A673 (cell line): ENCODE measurements at regions not wholly inside any gene's neighbourhood (a gene's known extent, or its start where the extent isn't known, plus 50 kb on each side); places are given as distances from the start of the nearest gene placed in this dataset.
A peak's percentile ranks its signal among the peaks of the same experiment; 100 is the strongest.

ENCODE experiments used
- BruUV-seq: library from RNA; stranded (reverse); fragments of 400-500 nt; replicated peaks from 2 replicates; lab custom pipeline; 2021; lab: Mats Ljungman, UMichigan
- CTCF ChIA-PET: fragments of 300-600 bp; sonication (Branson Sonifier 250); formaldehyde crosslinking; loops from one replicate; lab custom pipeline; 2022; ENCODE audit warnings: antibody characterized with exemption; lab: Charles Lee
- POLR2A ChIA-PET: fragments of 300-600 bp; sonication (Branson Sonifier 250); formaldehyde crosslinking; loops from one replicate; lab custom pipeline; 2022; ENCODE audit warnings: antibody characterized with exemption; ENCODE audit not compliant: low non-redundant PET; lab: Charles Lee
- DNase-seq: peaks from one replicate; pipeline ENCODE4 v3.0.0-alpha.2; 2015; ENCODE audit warnings: low spot score
- H3K27ac ChIP-seq: fragments of 200-600 bp; sonication (generic); 2 replicates; pipeline ENCODE4 v1.5.1; 2016; ENCODE audit warnings: mixed run types, low read depth, mild to moderate bottlenecking, mixed read lengths, antibody characterized with exemption, low read length; ENCODE audit not compliant: poor library complexity, severe bottlenecking
- H3K27me3 ChIP-seq: fragments of 200-600 bp; sonication (generic); replicated peaks from 2 replicates; pipeline ENCODE4 v1.6.1; 2017; ENCODE audit warnings: mixed run types, low read depth, mild to moderate bottlenecking, mixed read lengths, antibody characterized with exemption, low read length; ENCODE audit not compliant: insufficient read depth, poor library complexity
- H3K36me3 ChIP-seq: fragments of 200-600 bp; sonication (generic); 2 replicates; pipeline ENCODE4 v1.6.1; 2016; ENCODE audit warnings: mixed run types, mild to moderate bottlenecking, mixed read lengths, antibody characterized with exemption, low read length; ENCODE audit not compliant: insufficient read depth, poor library complexity, severe bottlenecking
- H3K4me1 ChIP-seq: fragments of 200-600 bp; sonication (generic); 2 replicates; pipeline ENCODE4 v1.6.1; 2017; ENCODE audit warnings: mixed run types, mild to moderate bottlenecking, mixed read lengths, antibody characterized with exemption, low read length; ENCODE audit not compliant: insufficient read depth, poor library complexity, severe bottlenecking
- H3K4me3 ChIP-seq: fragments of 200-600 bp; sonication (generic); 2 replicates; pipeline ENCODE4 v1.5.1; 2016; ENCODE audit warnings: low read depth, mixed run types, mild to moderate bottlenecking, mixed read lengths, low read length; ENCODE audit not compliant: poor library complexity, severe bottlenecking
- H3K9me3 ChIP-seq: fragments of 200-600 bp; sonication (generic); 2 replicates; pipeline ENCODE4 v1.6.1; 2016; ENCODE audit warnings: mixed run types, low read depth, mild to moderate bottlenecking, mixed read lengths, antibody characterized with exemption, low read length; ENCODE audit not compliant: poor library complexity, severe bottlenecking
- CTCF ChIP-seq: fragments of 300-800, 200-600 bp; sonication (generic); conservative IDR thresholded peaks from 2 replicates; pipeline ENCODE4 v1.5.1; 2017; ENCODE audit warnings: low read depth, mild to moderate bottlenecking, antibody characterized with exemption, low read length, moderate library complexity, mixed read lengths
- EZH2 ChIP-seq: fragments of 200-600 bp; sonication (generic); IDR thresholded peaks from 2 replicates; pipeline ENCODE4 v1.6.1; 2017; ENCODE audit warnings: borderline replicate concordance, low read depth, mild to moderate bottlenecking, mixed read lengths, antibody characterized with exemption, low read length; ENCODE audit not compliant: poor library complexity, severe bottlenecking
- intact Hi-C: fragments of 100-400 bp; cut with micrococcal nuclease; formaldehyde crosslinking; loops from one replicate; pipeline ENCODE4 v1.10.0; 2022; ENCODE audit not compliant: unreplicated experiment

DNA sequence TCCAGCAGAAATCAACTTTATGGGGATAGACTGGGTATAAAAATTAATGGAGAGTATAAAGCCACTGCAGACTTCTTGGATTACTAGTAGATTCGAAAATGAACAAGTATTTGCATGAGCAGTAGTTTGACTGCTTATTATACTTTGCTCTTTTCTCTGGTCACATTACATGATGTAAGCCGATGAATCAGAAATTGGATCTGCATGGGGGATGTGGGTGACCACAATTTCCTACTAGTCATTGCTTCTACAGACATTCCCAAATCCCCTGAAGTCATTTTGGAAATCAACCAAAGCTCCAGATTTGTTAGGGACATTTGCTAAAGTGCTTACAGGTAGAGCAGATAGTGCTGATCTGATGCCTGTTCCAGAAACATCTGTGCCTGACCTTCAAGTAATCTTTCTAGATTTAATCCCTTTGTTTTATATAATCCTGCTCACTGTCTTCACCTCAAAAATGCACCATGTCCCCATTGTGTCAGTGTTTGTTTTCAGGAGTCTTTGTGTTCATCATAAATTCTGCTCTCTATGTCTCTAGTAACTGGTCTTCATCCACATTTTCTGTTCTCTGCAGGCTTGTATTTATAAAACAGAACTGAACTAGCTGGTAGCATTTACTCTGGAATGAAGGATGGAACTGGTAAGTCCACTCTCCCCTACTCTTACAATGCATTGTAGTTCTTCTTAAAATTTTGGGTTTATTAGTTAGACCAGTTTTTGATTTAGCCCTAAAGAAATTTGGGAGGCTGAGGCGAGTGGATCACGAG lies 201.5 kb upstream of the CSNK1A1L start:
- Histone ChIP-seq H3K36me3 (no peaks in the 10 kb centered on the region), H3K27me3 (no peaks in the 10 kb centered on the region), H3K4me1 (no peaks in the 10 kb centered on the region), H3K9me3 (no peaks in the 10 kb centered on the region), H3K4me3 (no peak overlapping the region), H3K27ac (no peak overlapping the region)
- POLR2A ChIA-PET: no interaction called here
- TF ChIP-seq CTCF: no peak
- TF ChIP-seq EZH2: no peak
- CTCF ChIA-PET: no interaction called here
- no TSS peak for BruUV-seq
- DNase-seq: peak; percentile 33
- intact Hi-C loops: no loop called here

DNA sequence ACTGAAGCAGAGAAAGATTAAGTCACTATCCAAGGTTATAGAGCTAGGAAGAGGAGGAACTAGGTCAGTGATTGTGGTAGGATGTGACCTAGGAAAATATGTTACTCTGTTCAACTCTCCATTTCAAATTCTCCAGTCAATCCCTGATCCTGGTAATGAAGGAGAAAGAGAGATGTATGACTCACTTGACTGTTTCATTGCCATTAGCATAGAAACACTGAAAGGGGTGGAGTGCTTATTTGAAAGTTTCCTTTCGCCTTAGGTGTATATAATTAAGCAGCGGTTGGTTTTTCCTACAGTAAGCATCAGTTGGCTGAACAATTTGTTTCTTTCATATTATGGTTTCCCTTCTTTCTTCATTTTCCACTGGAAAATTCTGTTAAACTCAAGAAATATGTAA lies 198.1 kb upstream of the CSNK1A1L start:
- ChIA-PET CTCF (no interaction called here), POLR2A (no interaction called here)
- H3K9me3 ChIP-seq: no peaks in the 10 kb centered on the region
- no peaks in the 10 kb centered on the region for H3K27me3 ChIP-seq
- no peak for DNase-seq
- TF ChIP-seq EZH2 (no peak), CTCF (no peak)
- no peaks in the 10 kb centered on the region for H3K4me1 ChIP-seq
- H3K36me3 ChIP-seq: no peaks in the 10 kb centered on the region
- no TSS peak for BruUV-seq
- no peak overlapping the region for H3K27ac ChIP-seq
- intact Hi-C loops: no loop called here
- no peak overlapping the region for H3K4me3 ChIP-seq

DNA sequence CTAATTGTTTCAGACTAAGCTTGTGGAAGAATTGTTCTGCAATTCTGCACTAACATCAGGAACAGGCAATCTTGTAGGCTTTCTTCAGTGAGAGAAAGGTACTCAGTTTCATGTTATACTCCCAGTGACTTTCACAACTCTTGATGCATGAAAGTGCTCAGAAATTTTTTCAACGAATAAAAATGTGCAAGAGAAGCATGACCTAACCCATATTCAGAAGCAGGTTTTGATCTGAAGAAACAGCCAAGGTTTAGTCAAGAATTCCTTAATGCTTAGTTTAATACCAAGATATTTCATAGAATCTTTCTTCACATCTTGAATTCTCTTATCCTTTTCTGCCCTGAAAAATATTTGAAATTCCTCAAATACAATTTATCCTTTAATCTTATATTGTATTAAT lies 197.2 kb upstream of the CSNK1A1L start:
- Histone ChIP-seq H3K9me3 (no peaks in the 10 kb centered on the region), H3K27ac (no peak overlapping the region), H3K36me3 (no peaks in the 10 kb centered on the region), H3K4me3 (no peak overlapping the region), H3K27me3 (no peaks in the 10 kb centered on the region), H3K4me1 (no peaks in the 10 kb centered on the region)
- TF ChIP-seq CTCF (no peak), EZH2 (no peak)
- BruUV-seq: no TSS peak
- ChIA-PET CTCF (no interaction called here), POLR2A (no interaction called here)
- DNase-seq: no peak
- intact Hi-C loops: no loop called here
